Gastroesophageal sphincter (tissue), 3 donors: ENCODE measurements at regions not wholly inside any gene's neighbourhood (a gene's known extent, or its start where the extent isn't known, plus 50 kb on each side); places are given as distances from the start of the nearest gene placed in this dataset.

Source experiments
- EP300 ChIP-seq: sonication (generic); formaldehyde crosslinking; IDR thresholded peaks from one replicate; pipeline ENCODE4 v1.6.1; 2017; ENCODE audit warnings: antibody characterized with exemption, mild to moderate bottlenecking
- POLR2AphosphoS5 ChIP-seq: sonication (generic); formaldehyde crosslinking; IDR thresholded peaks from one replicate; pipeline ENCODE4 v1.6.1; 2017; ENCODE audit warnings: antibody characterized with exemption
- TF ChIP-seq, protein P1 (sequence below), 4 experiments: fragments of 200-600 bp in 2 of 4; fragments of 450-650 bp in 2 of 4; sonication (generic) in 1 of 4; IDR thresholded peaks; one replicate each; pipeline ENCODE4 v1.5.1; 2017 to 2019; ENCODE audit warnings: antibody characterized with exemption in 4 of 4, mild to moderate bottlenecking in 2 of 4, moderate library complexity in 2 of 4

- TF ChIP-seq, protein P1, sequence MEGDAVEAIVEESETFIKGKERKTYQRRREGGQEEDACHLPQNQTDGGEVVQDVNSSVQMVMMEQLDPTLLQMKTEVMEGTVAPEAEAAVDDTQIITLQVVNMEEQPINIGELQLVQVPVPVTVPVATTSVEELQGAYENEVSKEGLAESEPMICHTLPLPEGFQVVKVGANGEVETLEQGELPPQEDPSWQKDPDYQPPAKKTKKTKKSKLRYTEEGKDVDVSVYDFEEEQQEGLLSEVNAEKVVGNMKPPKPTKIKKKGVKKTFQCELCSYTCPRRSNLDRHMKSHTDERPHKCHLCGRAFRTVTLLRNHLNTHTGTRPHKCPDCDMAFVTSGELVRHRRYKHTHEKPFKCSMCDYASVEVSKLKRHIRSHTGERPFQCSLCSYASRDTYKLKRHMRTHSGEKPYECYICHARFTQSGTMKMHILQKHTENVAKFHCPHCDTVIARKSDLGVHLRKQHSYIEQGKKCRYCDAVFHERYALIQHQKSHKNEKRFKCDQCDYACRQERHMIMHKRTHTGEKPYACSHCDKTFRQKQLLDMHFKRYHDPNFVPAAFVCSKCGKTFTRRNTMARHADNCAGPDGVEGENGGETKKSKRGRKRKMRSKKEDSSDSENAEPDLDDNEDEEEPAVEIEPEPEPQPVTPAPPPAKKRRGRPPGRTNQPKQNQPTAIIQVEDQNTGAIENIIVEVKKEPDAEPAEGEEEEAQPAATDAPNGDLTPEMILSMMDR (IDR thresholded peaks at IDR 0.05), result no peak
- no peak for TF ChIP-seq EP300
- no peak for TF ChIP-seq POLR2AphosphoS5
Observed at GRCh38 chr6:14537030-14537429, 419.5 kb downstream of the CD83 start.
